ENCODE measurements at regions not wholly inside any gene's neighbourhood (a gene's known extent, or its start where the extent isn't known, plus 50 kb on each side); places are given as distances from the start of the nearest gene placed in this dataset.
A peak's percentile ranks its signal among the peaks of the same experiment; 100 is the strongest.

DNA sequence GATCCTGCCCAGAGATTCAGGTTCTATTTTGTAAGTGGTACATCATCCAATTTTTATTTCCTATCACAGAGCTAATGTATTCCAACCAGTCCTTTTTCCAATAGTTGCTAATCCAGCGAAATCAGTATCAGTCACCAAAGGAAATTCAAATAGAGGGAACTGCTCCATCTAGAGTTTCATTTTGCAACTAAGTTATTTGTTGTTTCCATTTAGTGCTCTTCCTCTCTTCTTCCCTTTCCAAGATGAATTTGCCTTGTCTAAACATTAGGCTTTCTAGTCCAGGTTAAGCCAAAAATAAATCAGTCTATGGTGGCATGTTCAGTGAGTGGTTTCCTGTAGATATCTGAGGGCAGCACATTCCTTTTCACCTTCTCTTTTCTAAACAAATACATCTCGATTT is 79.8 kb upstream of the SPATA31D4 start:
- peak; percentile 4 to 31 (median 18) for DNase-seq

DNA sequence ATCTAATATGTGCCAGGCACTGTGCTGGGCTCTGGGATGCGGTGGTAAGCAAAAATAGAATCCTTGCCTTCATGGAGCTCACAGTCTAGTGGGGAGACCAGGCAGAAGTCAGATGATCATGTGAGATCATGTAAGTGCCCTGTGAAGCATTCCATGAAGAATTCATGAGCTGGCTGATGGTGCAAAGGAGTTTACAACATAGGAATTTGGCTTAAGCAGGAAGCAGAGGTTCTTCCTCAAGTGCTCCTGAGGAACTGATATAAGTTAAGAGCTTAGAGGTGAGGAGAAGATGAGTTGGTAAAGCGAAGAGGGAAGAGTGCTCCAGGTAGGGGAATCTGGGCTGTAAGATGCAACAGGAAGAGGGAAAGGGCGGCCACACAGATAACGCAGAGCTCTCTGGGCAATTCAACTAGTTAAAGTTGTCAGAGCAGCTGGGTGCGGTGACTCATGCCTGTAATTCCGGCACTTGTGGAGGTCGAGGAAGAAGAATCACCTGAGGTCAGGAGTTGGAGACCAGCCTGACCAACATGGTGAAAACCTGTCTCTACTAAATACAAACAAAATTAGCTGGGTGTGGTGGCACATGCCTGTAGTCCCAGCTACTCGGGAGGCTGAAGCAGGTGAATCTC is 78.5 kb upstream of the SPATA31D4 start:
- no peak for DNase-seq

DNA sequence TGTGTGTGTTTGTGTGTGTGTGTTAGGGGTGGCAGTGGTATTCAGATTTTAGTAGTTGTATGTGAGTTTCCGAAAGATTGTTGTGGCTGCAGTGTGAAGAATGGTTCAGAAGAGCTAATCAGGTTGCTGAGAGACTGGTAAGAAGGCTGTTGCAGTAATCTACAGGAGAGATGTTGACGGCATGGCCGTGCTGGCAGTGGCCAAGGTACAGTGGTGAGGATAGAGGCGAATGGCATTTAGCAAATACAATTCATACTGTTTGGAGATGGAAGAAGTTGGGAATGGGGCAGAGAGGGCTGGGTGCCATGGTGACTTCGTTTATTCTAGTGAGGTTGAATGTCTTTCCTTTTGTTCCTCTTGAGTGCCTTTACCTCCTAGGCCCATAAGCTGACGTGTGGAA is 77.5 kb upstream of the SPATA31D4 start:
- DNase-seq: no peak

DNA sequence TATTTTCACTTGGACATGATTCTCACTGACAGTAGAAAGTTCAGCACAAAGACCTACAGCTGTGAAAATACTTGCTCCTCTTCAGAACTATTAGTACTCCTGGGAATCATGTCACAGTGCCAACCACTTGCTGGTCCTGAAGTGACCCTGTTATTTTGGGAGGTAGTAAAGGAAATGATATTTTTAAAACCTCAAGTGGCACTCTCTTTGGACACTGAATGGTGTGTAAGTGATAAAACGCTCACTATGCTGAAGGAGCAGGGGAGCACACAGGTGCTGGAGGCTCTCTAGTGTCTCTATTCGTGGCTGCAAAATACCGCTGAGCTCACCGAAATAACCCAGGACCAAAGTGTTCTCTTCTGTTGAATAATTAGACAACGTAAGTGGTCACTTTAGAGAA is 76.9 kb upstream of the SPATA31D4 start:
- no peak for DNase-seq

DNA sequence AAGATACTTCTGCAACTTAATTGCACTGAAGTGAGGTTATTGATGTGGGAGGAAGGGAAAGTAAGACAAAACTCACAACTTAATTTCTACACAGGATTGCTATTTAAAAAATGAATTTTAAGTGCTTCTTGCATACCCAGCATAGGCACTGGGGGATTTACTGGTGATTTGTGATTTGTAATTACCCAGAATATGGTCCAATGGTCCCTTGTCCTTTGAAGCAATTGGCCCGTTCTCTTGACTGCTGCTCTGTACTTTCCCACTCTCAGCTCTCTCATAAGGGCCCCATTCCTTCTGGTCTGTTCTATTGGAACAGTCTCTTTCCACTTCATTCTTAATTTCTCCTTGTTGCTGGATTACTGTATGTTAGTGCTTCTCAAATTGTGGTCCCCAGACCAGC is 75.4 kb upstream of the SPATA31D4 start:
- no peak for DNase-seq

DNA sequence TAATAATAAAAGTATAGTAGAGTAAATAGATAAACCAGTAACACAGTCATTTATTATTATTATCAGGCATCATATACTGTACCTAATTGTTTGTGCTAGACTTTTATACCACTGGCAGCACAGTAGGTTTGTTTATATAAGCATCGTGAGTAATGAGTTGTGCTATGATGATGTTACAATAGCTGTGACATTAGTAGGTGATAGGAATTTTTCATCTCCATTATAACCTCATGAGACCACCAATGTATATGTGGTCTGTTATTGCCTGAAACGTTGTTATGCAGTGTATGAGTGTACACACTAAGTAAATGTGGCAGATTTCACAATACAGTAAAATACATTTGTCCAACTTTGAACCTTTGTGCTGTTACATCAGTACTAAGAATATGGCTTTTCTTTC is 72.7 kb upstream of the SPATA31D4 start:
- DNase-seq: no peak

DNA sequence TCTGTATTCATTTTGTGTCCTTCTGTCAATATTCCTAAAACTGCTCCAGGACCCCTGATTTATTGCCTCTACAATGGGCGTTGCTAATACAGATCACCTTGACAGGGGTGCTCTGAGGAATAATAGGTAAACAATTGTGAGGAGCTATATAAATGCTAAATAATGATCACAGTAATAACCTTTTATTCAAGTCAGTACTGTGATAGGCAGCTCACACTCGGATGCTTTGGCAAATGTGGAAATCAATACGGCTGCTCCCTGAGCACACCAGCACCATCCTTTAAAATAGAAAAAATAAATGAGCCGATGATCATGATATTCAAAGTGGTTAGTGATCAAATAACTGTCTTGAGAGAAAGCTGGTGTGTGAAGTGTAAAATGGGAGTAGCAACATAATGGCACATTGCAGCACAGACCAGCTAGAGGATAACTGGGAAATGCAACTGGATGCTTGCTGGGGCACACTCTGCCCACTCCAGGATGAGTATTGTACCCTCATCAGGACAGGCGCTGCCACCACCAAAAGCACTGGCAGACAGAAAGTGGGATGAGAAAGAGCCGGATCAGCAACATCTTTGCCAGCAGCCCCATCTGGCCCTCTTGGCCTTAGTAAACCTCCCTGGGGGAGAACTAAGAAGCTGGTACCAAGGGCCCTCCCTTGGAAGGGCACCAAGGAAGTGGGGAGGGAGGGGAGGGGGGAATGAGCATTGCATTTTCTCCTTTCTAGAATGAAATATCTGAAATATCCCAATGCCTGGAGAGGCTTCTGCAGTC is 69.4 kb upstream of the SPATA31D4 start:
- DNase-seq: no peak

DNA sequence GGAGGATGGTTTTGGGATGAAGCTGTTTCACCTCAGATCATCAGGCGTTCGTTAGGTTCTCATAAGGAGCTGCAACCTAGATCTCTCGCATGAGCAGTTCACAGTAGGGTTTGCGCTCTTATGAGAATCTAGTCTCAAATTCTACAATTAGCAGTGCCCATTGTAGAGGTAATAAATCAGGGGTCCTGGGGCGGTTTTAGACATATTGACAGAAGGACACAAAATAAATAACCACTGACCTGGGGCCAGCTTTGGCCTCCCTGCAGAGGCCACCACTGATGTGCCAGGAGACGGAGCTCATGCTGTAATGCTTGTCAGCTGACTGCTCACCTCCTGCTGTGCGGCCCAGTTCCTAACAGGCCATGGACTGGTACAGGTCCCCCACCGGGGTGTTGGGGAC is 67.6 kb upstream of the SPATA31D4 start:
- DNase-seq: no peak

DNA sequence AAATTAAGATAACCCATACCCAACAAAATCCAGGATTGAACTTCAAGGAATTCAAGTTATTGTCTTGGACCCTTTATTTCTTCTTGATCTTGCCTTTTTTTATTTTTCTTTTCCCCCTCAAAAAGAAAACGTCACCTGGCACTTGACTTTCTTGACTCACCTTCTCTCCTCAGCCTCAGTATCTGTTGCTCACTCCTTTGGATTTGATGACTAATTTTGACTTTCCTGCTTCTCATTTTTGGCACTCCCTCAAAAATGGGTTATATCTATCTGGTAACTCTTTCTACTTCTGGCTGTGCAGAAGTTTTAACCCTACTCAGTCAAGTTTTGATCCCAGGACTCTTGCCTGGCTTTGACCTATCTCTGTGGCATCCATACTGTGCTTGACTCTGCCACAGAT is 66.6 kb upstream of the SPATA31D4 start:
- no peak for DNase-seq

DNA sequence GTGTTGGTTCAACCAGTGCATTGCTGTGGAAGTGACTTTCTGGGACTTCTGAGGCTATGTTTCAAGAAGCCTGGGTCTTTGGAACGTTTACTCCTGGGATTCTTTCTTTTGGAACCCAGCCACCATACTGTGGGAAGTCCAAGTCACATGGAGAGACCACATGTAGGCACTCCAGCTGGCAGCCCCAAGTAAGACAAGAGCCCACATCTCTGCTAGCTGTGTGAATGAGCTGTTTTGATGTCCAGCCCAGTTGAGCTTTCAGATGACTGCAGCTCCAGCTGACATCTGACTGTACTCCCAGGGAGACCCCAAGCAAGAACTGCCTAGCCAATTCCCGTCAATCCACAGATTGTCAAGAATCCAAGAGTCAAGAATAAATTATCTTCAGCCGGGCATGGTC is 60.1 kb upstream of the SPATA31D4 start:
- no peak for DNase-seq

DNA sequence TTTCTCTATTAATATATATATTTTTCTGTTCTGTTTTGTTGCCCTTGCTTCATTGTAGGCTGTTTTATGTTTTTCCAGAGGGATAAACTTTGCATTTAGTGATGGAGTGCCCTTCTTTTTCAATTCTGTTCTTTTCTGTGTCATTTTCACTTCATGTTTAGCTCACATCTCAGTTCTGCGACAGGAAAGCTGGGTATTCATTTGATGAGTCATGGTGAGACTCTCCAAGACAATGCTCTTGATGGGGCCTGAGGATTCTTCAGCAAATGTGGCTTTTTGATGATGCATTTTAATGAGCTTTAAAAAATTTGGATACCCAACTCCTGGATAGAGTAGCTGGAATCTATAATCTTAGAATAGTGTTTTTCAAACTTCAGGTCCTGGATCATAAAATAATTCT is 56.5 kb upstream of the SPATA31D4 start:
- no peak for DNase-seq

DNA sequence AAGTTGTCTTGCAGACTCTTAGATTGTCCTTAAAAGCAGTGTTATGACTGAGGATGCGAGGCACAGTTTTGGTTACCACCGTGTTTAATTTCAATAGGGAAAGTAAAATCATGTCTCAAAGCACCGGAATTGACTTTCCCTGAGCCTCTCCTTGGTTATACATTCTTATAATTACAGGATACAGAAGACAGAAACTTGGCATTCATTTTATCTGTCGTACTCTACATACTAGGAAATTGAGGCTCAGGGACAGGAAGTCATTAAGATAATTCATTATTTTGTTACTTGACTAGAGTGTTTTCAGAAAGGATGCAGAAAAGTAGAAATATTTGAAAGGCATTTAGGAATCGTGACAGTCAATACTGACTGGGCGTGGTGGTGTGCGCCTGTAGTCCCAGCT is 54.0 kb upstream of the SPATA31D4 start:
- DNase-seq: no peak

DNA sequence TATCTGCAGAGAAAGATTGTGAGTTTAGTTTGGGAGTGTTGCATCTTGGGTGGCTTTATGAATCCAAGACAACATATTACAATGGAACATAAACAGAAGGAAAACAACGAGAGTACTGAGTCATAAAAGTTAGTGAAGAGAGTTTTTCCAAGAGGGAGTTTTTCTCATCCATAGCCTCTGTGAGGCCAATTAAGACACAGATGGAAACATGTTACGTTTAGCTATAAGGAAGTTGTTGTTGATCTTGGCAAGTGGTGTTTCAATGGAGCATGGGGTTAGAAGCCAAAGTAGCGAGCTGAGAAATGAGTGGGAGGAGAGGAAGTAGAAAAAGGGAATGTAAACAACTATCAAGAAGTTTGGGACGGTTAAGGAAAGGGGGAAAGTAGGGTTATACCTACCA is 53.3 kb upstream of the SPATA31D4 start:
- DNase-seq: peak in 2 of 3 donors; percentile 3 to 14

DNA sequence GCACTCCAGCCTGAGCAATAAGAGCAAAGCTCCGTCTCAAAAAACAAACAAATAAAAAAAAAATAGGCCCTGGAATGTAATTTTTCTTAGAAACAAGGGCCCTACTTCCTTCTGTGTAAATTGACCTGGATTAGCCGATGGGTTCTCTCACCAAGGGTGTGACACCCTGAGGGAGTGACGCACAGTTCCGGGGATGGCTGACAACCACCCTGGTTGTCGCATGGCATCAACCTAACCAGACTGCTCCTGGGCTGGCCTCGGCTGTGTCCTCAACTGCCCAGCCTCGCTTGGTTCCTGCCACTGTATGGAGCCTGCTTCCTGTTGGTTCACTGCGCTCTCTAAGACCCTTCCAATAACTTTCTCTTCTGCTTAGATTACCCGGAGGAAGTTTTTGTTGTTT is 51.2 kb upstream of the SPATA31D4 start:
- DNase-seq: no peak

All from suppressor macrophage treated with lipopolysaccharide for 1 hour (primary cell).